HEK293 (cell line): ENCODE measurements at regions not wholly inside any gene's neighbourhood (a gene's known extent, or its start where the extent isn't known, plus 50 kb on each side); places are given as distances from the start of the nearest gene placed in this dataset.
"Not testable (repeated sequence)": the region's sequence is repeated elsewhere in the genome, so short reads cannot be mapped to it uniquely, and the experiment has no call there.

Experiments used
- GLIS2 ChIP-seq: fragments of 450-650 bp; formaldehyde crosslinking; IDR thresholded peaks from 2 replicates; pipeline ENCODE4 v1.5.1; 2016; ENCODE audit warnings: missing biosample characterization, missing genetic modification characterization
- HOXA7 ChIP-seq: sonication (generic); formaldehyde crosslinking; IDR thresholded peaks from 2 replicates; pipeline ENCODE4 v1.8.1; 2022; ENCODE audit warnings: missing genetic modification reagents, borderline replicate concordance
- KLF16 ChIP-seq: fragments of 450-650 bp; formaldehyde crosslinking; IDR thresholded peaks from 2 replicates; pipeline ENCODE4 v1.5.1; 2017; ENCODE audit warnings: missing biosample characterization, missing genetic modification characterization
- TCF7L2 ChIP-seq: IDR thresholded peaks from 2 replicates; pipeline ENCODE4 v1.6.1; 2011; ENCODE audit warnings: low read depth, mild to moderate bottlenecking, inconsistent platforms, low read length, moderate library complexity, borderline replicate concordance
- ZNF10 ChIP-seq: fragments of 450-650 bp; formaldehyde crosslinking; IDR thresholded peaks from 2 replicates; pipeline ENCODE4 v1.5.1; 2017; ENCODE audit warnings: missing biosample characterization, missing genetic modification characterization
- ZNF155 ChIP-seq: fragments of 450-650 bp; formaldehyde crosslinking; IDR thresholded peaks from 2 replicates; pipeline ENCODE4 v1.5.1; 2016; ENCODE audit warnings: missing biosample characterization, missing genetic modification characterization
- ZNF341 ChIP-seq: fragments of 450-650 bp; formaldehyde crosslinking; IDR thresholded peaks from 2 replicates; pipeline ENCODE4; 2016; ENCODE audit warnings: low read depth, missing biosample characterization, missing genetic modification characterization
- ZNF777 ChIP-seq: fragments of 450-650 bp; formaldehyde crosslinking; IDR thresholded peaks from 2 replicates; pipeline ENCODE4 v1.5.1; 2017; ENCODE audit warnings: missing biosample characterization, missing genetic modification characterization, borderline replicate concordance
- TF ChIP-seq, protein P1 (sequence below): fragments of 450-650 bp; formaldehyde crosslinking; IDR thresholded peaks from 2 replicates; pipeline ENCODE4 v1.5.1; 2016; ENCODE audit warnings: missing biosample characterization, missing genetic modification characterization
- TF ChIP-seq, protein P2 (sequence below): fragments of 450-650 bp; formaldehyde crosslinking; IDR thresholded peaks from 2 replicates; pipeline ENCODE4 v1.5.1; 2016; ENCODE audit warnings: missing biosample characterization, missing genetic modification characterization
- TF ChIP-seq, protein P3 (sequence below): fragments of 450-650 bp; formaldehyde crosslinking; IDR thresholded peaks from 2 replicates; pipeline ENCODE4 v1.5.1; 2016; ENCODE audit warnings: missing biosample characterization, missing genetic modification characterization
- TF ChIP-seq, protein P4 (sequence below): fragments of 450-650 bp; formaldehyde crosslinking; IDR thresholded peaks from 2 replicates; pipeline ENCODE4 v1.5.1; 2016; ENCODE audit warnings: missing biosample characterization, missing genetic modification characterization
- TF ChIP-seq, protein P5 (sequence below): fragments of 450-650 bp; formaldehyde crosslinking; conservative IDR thresholded peaks from 2 replicates; pipeline ENCODE4 v1.5.1; 2016; ENCODE audit warnings: low read depth, missing biosample characterization, missing genetic modification characterization

DNA sequence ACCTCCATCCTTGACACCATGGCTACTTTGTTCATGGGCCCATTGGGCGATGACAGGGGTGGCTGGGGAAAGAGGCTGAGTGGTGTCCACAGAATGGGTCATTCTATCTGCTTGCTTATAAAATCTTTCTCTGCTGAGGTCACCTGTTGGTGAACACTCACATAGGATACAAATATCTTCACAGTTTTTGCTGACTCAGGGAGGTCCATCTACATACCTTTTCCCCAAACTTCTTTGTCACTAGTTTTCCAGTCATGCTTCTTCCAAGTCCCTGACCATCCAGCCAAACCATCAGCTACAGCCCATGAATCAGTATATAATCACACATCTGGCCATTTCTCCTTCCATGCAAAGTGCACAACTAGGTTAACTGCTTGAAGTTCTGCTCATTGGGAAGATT is 347.6 kb downstream of the TMEM38B start:
- TF ChIP-seq ZNF777 (tag by site-specific recombination); GLIS2; HOXA7 (CRISPR knock-in tag); KLF16 (tag by site-specific recombination); ZNF341 (tag by site-specific recombination); ZNF155; TCF7L2; ZNF10 (tag by site-specific recombination): not testable (repeated sequence)
- TF ChIP-seq, protein P1, sequence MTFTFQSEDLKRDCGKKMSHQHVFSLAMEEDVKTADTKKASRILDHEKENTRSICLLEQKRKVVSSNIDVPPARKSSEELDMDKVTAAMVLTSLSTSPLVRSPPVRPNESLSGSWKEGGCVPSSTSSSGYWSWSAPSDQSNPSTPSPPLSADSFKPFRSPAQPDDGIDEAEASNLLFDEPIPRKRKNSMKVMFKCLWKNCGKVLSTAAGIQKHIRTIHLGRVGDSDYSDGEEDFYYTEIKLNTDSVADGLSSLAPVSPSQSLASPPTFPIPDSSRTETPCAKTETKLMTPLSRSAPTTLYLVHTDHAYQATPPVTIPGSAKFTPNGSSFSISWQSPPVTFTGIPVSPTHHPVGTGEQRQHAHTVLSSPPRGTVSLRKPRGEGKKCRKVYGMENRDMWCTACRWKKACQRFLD (tag by site-specific recombination), result not testable (repeated sequence)
- TF ChIP-seq, protein P2, sequence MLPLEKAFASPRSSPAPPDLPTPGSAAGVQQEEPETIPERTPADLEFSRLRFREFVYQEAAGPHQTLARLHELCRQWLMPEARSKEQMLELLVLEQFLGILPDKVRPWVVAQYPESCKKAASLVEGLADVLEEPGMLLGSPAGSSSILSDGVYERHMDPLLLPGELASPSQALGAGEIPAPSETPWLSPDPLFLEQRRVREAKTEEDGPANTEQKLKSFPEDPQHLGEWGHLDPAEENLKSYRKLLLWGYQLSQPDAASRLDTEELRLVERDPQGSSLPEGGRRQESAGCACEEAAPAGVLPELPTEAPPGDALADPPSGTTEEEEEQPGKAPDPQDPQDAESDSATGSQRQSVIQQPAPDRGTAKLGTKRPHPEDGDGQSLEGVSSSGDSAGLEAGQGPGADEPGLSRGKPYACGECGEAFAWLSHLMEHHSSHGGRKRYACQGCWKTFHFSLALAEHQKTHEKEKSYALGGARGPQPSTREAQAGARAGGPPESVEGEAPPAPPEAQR, result not testable (repeated sequence)
- TF ChIP-seq, protein P3, sequence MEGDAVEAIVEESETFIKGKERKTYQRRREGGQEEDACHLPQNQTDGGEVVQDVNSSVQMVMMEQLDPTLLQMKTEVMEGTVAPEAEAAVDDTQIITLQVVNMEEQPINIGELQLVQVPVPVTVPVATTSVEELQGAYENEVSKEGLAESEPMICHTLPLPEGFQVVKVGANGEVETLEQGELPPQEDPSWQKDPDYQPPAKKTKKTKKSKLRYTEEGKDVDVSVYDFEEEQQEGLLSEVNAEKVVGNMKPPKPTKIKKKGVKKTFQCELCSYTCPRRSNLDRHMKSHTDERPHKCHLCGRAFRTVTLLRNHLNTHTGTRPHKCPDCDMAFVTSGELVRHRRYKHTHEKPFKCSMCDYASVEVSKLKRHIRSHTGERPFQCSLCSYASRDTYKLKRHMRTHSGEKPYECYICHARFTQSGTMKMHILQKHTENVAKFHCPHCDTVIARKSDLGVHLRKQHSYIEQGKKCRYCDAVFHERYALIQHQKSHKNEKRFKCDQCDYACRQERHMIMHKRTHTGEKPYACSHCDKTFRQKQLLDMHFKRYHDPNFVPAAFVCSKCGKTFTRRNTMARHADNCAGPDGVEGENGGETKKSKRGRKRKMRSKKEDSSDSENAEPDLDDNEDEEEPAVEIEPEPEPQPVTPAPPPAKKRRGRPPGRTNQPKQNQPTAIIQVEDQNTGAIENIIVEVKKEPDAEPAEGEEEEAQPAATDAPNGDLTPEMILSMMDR, result not testable (repeated sequence)
- TF ChIP-seq, protein P4, sequence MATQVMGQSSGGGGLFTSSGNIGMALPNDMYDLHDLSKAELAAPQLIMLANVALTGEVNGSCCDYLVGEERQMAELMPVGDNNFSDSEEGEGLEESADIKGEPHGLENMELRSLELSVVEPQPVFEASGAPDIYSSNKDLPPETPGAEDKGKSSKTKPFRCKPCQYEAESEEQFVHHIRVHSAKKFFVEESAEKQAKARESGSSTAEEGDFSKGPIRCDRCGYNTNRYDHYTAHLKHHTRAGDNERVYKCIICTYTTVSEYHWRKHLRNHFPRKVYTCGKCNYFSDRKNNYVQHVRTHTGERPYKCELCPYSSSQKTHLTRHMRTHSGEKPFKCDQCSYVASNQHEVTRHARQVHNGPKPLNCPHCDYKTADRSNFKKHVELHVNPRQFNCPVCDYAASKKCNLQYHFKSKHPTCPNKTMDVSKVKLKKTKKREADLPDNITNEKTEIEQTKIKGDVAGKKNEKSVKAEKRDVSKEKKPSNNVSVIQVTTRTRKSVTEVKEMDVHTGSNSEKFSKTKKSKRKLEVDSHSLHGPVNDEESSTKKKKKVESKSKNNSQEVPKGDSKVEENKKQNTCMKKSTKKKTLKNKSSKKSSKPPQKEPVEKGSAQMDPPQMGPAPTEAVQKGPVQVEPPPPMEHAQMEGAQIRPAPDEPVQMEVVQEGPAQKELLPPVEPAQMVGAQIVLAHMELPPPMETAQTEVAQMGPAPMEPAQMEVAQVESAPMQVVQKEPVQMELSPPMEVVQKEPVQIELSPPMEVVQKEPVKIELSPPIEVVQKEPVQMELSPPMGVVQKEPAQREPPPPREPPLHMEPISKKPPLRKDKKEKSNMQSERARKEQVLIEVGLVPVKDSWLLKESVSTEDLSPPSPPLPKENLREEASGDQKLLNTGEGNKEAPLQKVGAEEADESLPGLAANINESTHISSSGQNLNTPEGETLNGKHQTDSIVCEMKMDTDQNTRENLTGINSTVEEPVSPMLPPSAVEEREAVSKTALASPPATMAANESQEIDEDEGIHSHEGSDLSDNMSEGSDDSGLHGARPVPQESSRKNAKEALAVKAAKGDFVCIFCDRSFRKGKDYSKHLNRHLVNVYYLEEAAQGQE (tag by site-specific recombination), result not testable (repeated sequence)
- TF ChIP-seq, protein P5, sequence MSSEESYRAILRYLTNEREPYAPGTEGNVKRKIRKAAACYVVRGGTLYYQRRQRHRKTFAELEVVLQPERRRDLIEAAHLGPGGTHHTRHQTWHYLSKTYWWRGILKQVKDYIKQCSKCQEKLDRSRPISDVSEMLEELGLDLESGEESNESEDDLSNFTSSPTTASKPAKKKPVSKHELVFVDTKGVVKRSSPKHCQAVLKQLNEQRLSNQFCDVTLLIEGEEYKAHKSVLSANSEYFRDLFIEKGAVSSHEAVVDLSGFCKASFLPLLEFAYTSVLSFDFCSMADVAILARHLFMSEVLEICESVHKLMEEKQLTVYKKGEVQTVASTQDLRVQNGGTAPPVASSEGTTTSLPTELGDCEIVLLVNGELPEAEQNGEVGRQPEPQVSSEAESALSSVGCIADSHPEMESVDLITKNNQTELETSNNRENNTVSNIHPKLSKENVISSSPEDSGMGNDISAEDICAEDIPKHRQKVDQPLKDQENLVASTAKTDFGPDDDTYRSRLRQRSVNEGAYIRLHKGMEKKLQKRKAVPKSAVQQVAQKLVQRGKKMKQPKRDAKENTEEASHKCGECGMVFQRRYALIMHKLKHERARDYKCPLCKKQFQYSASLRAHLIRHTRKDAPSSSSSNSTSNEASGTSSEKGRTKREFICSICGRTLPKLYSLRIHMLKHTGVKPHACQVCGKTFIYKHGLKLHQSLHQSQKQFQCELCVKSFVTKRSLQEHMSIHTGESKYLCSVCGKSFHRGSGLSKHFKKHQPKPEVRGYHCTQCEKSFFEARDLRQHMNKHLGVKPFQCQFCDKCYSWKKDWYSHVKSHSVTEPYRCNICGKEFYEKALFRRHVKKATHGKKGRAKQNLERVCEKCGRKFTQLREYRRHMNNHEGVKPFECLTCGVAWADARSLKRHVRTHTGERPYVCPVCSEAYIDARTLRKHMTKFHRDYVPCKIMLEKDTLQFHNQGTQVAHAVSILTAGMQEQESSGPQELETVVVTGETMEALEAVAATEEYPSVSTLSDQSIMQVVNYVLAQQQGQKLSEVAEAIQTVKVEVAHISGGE (tag by site-specific recombination), result not testable (repeated sequence)
